ENCODE measurements at regions not wholly inside any gene's neighbourhood (a gene's known extent, or its start where the extent isn't known, plus 50 kb on each side); places are given as distances from the start of the nearest gene placed in this dataset.

DNA sequence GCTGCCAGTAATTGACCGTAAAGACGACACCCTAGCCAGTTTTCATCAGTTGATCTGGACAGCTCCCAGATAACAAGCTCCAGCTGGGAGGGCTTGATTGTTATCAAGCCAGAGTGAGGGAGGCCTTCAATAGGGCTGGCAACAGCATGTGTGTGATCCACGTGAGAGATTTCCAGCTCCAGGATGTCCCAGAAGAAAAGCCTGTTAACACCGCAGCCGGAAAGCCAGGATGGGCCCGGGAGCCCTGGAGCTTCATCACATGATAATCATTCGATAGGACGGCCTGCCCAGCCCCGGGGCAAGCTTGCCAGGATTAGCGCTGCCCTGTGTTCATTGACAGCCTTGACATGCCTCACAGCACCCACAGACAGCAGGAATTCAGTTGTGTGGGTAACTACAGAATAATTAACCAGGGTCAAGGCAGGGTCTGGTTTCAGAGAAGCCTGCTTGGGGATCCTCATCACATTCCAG is 182.5 kb downstream of the C1D start:
- Histone ChIP-seq H3K9ac (ENCODE audit: insufficient read depth in 1 of 2, low read length in 2 of 2) (no peak overlapping the region), H3K27ac (ENCODE audit: low read depth in 1 of 2, low read length in 1 of 2) (no peak overlapping the region), H3K36me3 (ENCODE audit: control insufficient read depth in 4 of 4, insufficient read depth in 4 of 4, low read length in 4 of 4) (no peaks in the 10 kb centered on the region), H3K4me3 (no peak overlapping the region), H3K4me1 (ENCODE audit: control insufficient read depth in 5 of 5, insufficient read depth in 5 of 5, low read length in 5 of 5) (peaks cover 0 to 2% (median 0%) of the 10 kb centered on the region in 5 donors), H3K9me3 (ENCODE audit: control insufficient read depth in 4 of 4, insufficient read depth in 3 of 4, low read length in 3 of 4) (no peaks in the 10 kb centered on the region), H3K27me3 (ENCODE audit: control insufficient read depth in 3 of 3, insufficient read depth in 3 of 3, low read length in 2 of 3) (no peaks in the 10 kb centered on the region)
- no peak for ATAC-seq (ENCODE audit: insufficient read depth, low FRiP score)
- TF ChIP-seq, protein P1, sequence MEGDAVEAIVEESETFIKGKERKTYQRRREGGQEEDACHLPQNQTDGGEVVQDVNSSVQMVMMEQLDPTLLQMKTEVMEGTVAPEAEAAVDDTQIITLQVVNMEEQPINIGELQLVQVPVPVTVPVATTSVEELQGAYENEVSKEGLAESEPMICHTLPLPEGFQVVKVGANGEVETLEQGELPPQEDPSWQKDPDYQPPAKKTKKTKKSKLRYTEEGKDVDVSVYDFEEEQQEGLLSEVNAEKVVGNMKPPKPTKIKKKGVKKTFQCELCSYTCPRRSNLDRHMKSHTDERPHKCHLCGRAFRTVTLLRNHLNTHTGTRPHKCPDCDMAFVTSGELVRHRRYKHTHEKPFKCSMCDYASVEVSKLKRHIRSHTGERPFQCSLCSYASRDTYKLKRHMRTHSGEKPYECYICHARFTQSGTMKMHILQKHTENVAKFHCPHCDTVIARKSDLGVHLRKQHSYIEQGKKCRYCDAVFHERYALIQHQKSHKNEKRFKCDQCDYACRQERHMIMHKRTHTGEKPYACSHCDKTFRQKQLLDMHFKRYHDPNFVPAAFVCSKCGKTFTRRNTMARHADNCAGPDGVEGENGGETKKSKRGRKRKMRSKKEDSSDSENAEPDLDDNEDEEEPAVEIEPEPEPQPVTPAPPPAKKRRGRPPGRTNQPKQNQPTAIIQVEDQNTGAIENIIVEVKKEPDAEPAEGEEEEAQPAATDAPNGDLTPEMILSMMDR (IDR thresholded peaks at IDR 0.05; ENCODE audit: control extremely low read depth, extremely low read depth), result no peak
- DNase-seq, result no peak
- 69 to 75% methylated on average over 10 of the region's 10 CpGs for WGBS, 2 donors

DNA sequence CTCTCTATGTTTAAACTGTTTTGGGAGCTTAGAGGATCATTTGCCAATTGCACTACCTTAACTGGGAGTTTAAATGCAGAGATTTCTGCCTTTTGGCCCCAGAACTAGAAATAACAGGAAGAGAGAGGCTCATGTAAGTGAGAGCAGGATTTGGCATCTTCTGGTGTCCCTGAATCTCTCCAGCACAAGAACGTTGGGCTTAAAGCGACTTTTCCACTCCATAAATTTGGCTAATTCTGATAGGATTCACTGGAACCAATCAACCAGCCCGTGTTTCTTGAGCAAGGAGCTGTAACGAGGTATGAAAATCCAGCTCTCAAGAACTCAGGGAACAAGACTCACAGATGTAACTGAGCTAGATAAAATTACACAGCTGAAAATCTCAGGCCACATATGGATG is 181.0 kb downstream of the C1D start:
- no peak for ATAC-seq (ENCODE audit: insufficient read depth, low FRiP score)

DNA sequence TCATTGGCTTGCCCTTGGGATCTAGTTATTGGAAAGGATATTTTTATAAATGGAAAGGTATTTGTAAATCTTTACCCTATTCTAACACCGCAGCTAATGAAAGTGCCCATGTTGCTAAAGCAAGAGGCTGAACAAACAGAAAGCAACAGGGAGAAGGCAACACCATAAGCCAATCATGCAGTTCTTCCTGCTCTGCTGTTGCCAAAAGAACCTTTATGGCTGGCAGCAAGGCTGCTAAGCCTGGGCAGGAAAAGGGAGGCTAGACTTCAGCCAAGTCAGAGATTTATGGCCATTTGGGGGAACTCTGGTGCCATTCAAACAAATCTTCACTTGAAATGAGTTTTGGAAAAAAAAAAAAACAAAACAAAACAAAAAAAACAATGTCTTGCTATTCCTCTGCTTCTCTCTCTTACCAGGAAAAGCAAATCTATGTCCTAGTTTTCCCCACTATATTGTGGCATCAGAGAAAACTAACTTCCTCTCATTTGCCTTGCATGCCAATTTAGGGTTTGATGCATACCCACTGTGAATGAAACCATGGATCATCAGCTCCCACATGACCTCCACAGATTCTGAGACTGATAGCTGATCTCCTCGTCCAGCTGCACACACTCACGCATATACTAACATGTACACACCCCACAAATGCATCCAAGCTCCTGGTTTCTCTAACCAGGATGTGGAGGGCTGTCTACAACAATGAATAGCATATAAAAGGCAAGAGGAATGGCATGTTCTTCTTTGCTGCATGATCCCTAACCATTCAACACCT is 179.3 kb downstream of the C1D start:
- Histone ChIP-seq H3K27ac (ENCODE audit: low read depth in 1 of 2, low read length in 1 of 2) (no peak overlapping the region), H3K4me3 (no peak overlapping the region), H3K36me3 (ENCODE audit: control insufficient read depth in 4 of 4, insufficient read depth in 4 of 4, low read length in 4 of 4) (no peaks in the 10 kb centered on the region), H3K9me3 (ENCODE audit: control insufficient read depth in 4 of 4, insufficient read depth in 3 of 4, low read length in 3 of 4) (no peaks in the 10 kb centered on the region), H3K4me1 (ENCODE audit: control insufficient read depth in 5 of 5, insufficient read depth in 5 of 5, low read length in 5 of 5) (peaks cover 0 to 2% (median 0%) of the 10 kb centered on the region in 5 donors), H3K9ac (ENCODE audit: insufficient read depth in 1 of 2, low read length in 2 of 2) (no peak overlapping the region), H3K27me3 (ENCODE audit: control insufficient read depth in 3 of 3, insufficient read depth in 3 of 3, low read length in 2 of 3) (no peaks in the 10 kb centered on the region)
- DNase-seq (no peak), ATAC-seq (ENCODE audit: insufficient read depth, low FRiP score) (no peak)
- TF ChIP-seq, protein P1 (IDR thresholded peaks at IDR 0.05; ENCODE audit: control extremely low read depth, extremely low read depth), result no peak
- WGBS, 2 donors, result 76 to 79% methylated on average over 3 of the region's 3 CpGs

More for the DNA sequence above, 181.0 kb downstream of the C1D start:
- no peaks in the 10 kb centered on the region for H3K27me3 ChIP-seq (ENCODE audit: control insufficient read depth in 3 of 3, insufficient read depth in 3 of 3, low read length in 2 of 3)
- TF ChIP-seq, protein P1 (IDR thresholded peaks at IDR 0.05; ENCODE audit: control extremely low read depth, extremely low read depth), result no peak
- no peak overlapping the region for H3K9ac ChIP-seq (ENCODE audit: insufficient read depth in 1 of 2, low read length in 2 of 2)
- DNase-seq, result peak in 1 of 3 donors; percentile 32
- WGBS, 2 donors, result 75 to 81% methylated on average over 4 of the region's 4 CpGs
- no peak overlapping the region for H3K4me3 ChIP-seq
- no peak overlapping the region for H3K27ac ChIP-seq (ENCODE audit: low read depth in 1 of 2, low read length in 1 of 2)
- H3K9me3 ChIP-seq (ENCODE audit: control insufficient read depth in 4 of 4, insufficient read depth in 3 of 4, low read length in 3 of 4), result no peaks in the 10 kb centered on the region
- peaks cover 0 to 2% (median 0%) of the 10 kb centered on the region in 5 donors for H3K4me1 ChIP-seq (ENCODE audit: control insufficient read depth in 5 of 5, insufficient read depth in 5 of 5, low read length in 5 of 5)
- H3K36me3 ChIP-seq (ENCODE audit: control insufficient read depth in 4 of 4, insufficient read depth in 4 of 4, low read length in 4 of 4), result no peaks in the 10 kb centered on the region
